ENCODE measurements at regions not wholly inside any gene's neighbourhood (a gene's known extent, or its start where the extent isn't known, plus 50 kb on each side); places are given as distances from the start of the nearest gene placed in this dataset.

- peaks cover 2% of the 10 kb centered on the region for H3K9me3 Mint-ChIP-seq
- Histone ChIP-seq H3K4me1 (ENCODE audit: insufficient read depth, low read length) (no peaks in the 10 kb centered on the region), H3K4me3 (ENCODE audit: low read length) (no peak overlapping the region), H3K27ac (ENCODE audit: low read depth in 1 of 2, low read length in 2 of 2) (no peak overlapping the region), H3K9me3 (ENCODE audit: control insufficient read depth in 1 of 2, insufficient read depth in 1 of 2, low read length in 2 of 2) (peaks cover 6 to 7% of the 10 kb centered on the region in 2 experiments), H3K27me3 (ENCODE audit: control insufficient read depth in 1 of 2, insufficient read depth in 2 of 2, low read length in 2 of 2) (no peaks in the 10 kb centered on the region), H3K36me3 (ENCODE audit: insufficient read depth, low read length) (no peaks in the 10 kb centered on the region)
- H3K4me3 Mint-ChIP-seq = no peak overlapping the region
- ATAC-seq (ENCODE audit: poor library complexity) = no peak
- H3K36me3 Mint-ChIP-seq (ENCODE audit: low read depth) = peaks cover 5% of the 10 kb centered on the region
- POLR2A ChIA-PET = no interaction called here
- H3K27me3 Mint-ChIP-seq = no peaks in the 10 kb centered on the region
- intact Hi-C loops (cut with DNase I, micrococcal nuclease) = no loop called here
- no peak overlapping the region for H3K27ac Mint-ChIP-seq
- TF ChIP-seq CTCF (IDR thresholded peaks at IDR 0.05) = no peak
- CTCF ChIA-PET = no interaction called here
- DNase-seq = no peak
- no peaks in the 10 kb centered on the region for H3K4me1 Mint-ChIP-seq (ENCODE audit: low read depth)
These were observed 221.7 kb upstream of the CMC1 start for GRCh38 chr3:28019740-28020139.

- TF ChIP-seq CTCF (IDR thresholded peaks at IDR 0.05) = no peak
- no peaks in the 10 kb centered on the region for H3K27me3 Mint-ChIP-seq
- ATAC-seq (ENCODE audit: poor library complexity) (no peak), DNase-seq (no peak)
- intact Hi-C loops (cut with DNase I, micrococcal nuclease) = no loop called here
- peaks cover 11% of the 10 kb centered on the region for H3K9me3 Mint-ChIP-seq
- Histone ChIP-seq H3K36me3 (ENCODE audit: insufficient read depth, low read length) (no peaks in the 10 kb centered on the region), H3K27ac (ENCODE audit: low read depth in 1 of 2, low read length in 2 of 2) (no peak overlapping the region), H3K9me3 (ENCODE audit: control insufficient read depth in 1 of 2, insufficient read depth in 1 of 2, low read length in 2 of 2) (peaks cover 10 to 11% of the 10 kb centered on the region in 2 experiments), H3K4me1 (ENCODE audit: insufficient read depth, low read length) (no peaks in the 10 kb centered on the region), H3K27me3 (ENCODE audit: control insufficient read depth in 1 of 2, insufficient read depth in 2 of 2, low read length in 2 of 2) (no peaks in the 10 kb centered on the region), H3K4me3 (ENCODE audit: low read length) (no peak overlapping the region)
- ChIA-PET POLR2A (no interaction called here), CTCF (no interaction called here)
- no peak overlapping the region for H3K4me3 Mint-ChIP-seq
- H3K4me1 Mint-ChIP-seq (ENCODE audit: low read depth) = no peaks in the 10 kb centered on the region
- peaks cover 11% of the 10 kb centered on the region for H3K36me3 Mint-ChIP-seq (ENCODE audit: low read depth)
- no peak overlapping the region for H3K27ac Mint-ChIP-seq
These were observed 218.5 kb upstream of the CMC1 start for GRCh38 chr3:28022916-28023315.

- Mint-ChIP-seq H3K36me3 (ENCODE audit: low read depth) (peaks cover 11% of the 10 kb centered on the region), H3K4me3 (no peak overlapping the region), H3K27me3 (no peaks in the 10 kb centered on the region), H3K9me3 (peaks cover 17% of the 10 kb centered on the region), H3K4me1 (ENCODE audit: low read depth) (no peaks in the 10 kb centered on the region), H3K27ac (no peak overlapping the region)
- intact Hi-C loops (cut with DNase I, micrococcal nuclease) = no loop called here
- no peak for DNase-seq
- ChIA-PET CTCF (no interaction called here), POLR2A (no interaction called here)
- TF ChIP-seq CTCF (IDR thresholded peaks at IDR 0.05) = no peak
- peaks cover 10 to 20% of the 10 kb centered on the region in 2 experiments for H3K9me3 ChIP-seq (ENCODE audit: control insufficient read depth in 1 of 2, insufficient read depth in 1 of 2, low read length in 2 of 2)
- H3K27me3 ChIP-seq (ENCODE audit: control insufficient read depth in 1 of 2, insufficient read depth in 2 of 2, low read length in 2 of 2) = no peaks in the 10 kb centered on the region
- no peak overlapping the region for H3K27ac ChIP-seq (ENCODE audit: low read depth in 1 of 2, low read length in 2 of 2)
- no peaks in the 10 kb centered on the region for H3K36me3 ChIP-seq (ENCODE audit: insufficient read depth, low read length)
- H3K4me3 ChIP-seq (ENCODE audit: low read length) = no peak overlapping the region
- no peaks in the 10 kb centered on the region for H3K4me1 ChIP-seq (ENCODE audit: insufficient read depth, low read length)
- no peak for ATAC-seq (ENCODE audit: poor library complexity)
These were observed 212.9 kb upstream of the CMC1 start for GRCh38 chr3:28028554-28028953.
